Caco-2 (cell line): ENCODE measurements at regions not wholly inside any gene's neighbourhood (a gene's known extent, or its start where the extent isn't known, plus 50 kb on each side); places are given as distances from the start of the nearest gene placed in this dataset.
"Not testable (repeated sequence)": the region's sequence is repeated elsewhere in the genome, so short reads cannot be mapped to it uniquely, and the experiment has no call there.

ENCODE experiments used
- BruUV-seq: library from RNA; stranded (reverse); fragments of 400-500 nt; replicated peaks from 2 replicates; lab custom pipeline; 2021; lab: Mats Ljungman, UMichigan
- CTCF ChIA-PET: fragments of 300-600 bp; sonication (Branson Sonifier 250); formaldehyde crosslinking; loops from one replicate; lab custom pipeline; 2022; ENCODE audit warnings: antibody characterized with exemption; lab: Charles Lee
- POLR2A ChIA-PET: fragments of 300-600 bp; sonication (Branson Sonifier 250); formaldehyde crosslinking; loops from one replicate; lab custom pipeline; 2022; ENCODE audit warnings: antibody characterized with exemption; lab: Charles Lee
- DNase-seq, 2 experiments: peaks; one replicate each; pipeline versions ENCODE4 v3.0.0 to v3.0.0-alpha.2; 2020 to 2022
- H3K27me3 ChIP-seq: replicated peaks from 2 replicates; pipeline ENCODE4 v1.6.0; 2011; ENCODE audit warnings: low read length; ENCODE audit not compliant: control insufficient read depth, insufficient read depth
- H3K36me3 ChIP-seq: 2 replicates; pipeline ENCODE4 v1.5.1; 2011; ENCODE audit warnings: low read length; ENCODE audit not compliant: control insufficient read depth, insufficient read depth
- H3K4me1 ChIP-seq: fragments of 250-450 bp; sonication (Bioruptor Pico); 2 replicates; pipeline ENCODE4 v1.5.1; 2020; ENCODE audit warnings: mild to moderate bottlenecking
- H3K4me3 ChIP-seq: 2 replicates; pipeline ENCODE4 v1.5.1; 2011; ENCODE audit warnings: low read depth, mild to moderate bottlenecking, control low read depth, low read length
- H3K9me3 ChIP-seq: fragments of 250-450 bp; sonication (Bioruptor Pico); 2 replicates; pipeline ENCODE4 v1.5.1; 2020; ENCODE audit warnings: mild to moderate bottlenecking, moderate library complexity
- H3K27ac Mint-ChIP-seq: one replicate; pipeline ENCODE4 v1.8.0; 2022; ENCODE audit warnings: mixed read lengths; ENCODE audit not compliant: unreplicated experiment
- H3K27me3 Mint-ChIP-seq: one replicate; pipeline ENCODE4 v1.8.0; 2022; ENCODE audit warnings: mixed read lengths; ENCODE audit not compliant: insufficient read depth, unreplicated experiment
- H3K36me3 Mint-ChIP-seq: one replicate; pipeline ENCODE4 v1.8.0; 2022; ENCODE audit warnings: mild to moderate bottlenecking, mixed read lengths; ENCODE audit not compliant: insufficient read depth, unreplicated experiment
- H3K4me1 Mint-ChIP-seq: one replicate; pipeline ENCODE4 v1.8.0; 2022; ENCODE audit warnings: low read depth, mixed read lengths; ENCODE audit not compliant: unreplicated experiment
- H3K4me3 Mint-ChIP-seq: one replicate; pipeline ENCODE4 v1.8.0; 2022; ENCODE audit warnings: mild to moderate bottlenecking, moderate library complexity, mixed read lengths; ENCODE audit not compliant: unreplicated experiment
- H3K9me3 Mint-ChIP-seq: one replicate; pipeline ENCODE4 v1.8.0; 2022; ENCODE audit warnings: mixed read lengths; ENCODE audit not compliant: unreplicated experiment
- intact Hi-C: fragments of 100-400 bp; cut with micrococcal nuclease; formaldehyde crosslinking; loops from one replicate; pipeline ENCODE4 v1.10.0; 2022; ENCODE audit not compliant: unreplicated experiment

DNA sequence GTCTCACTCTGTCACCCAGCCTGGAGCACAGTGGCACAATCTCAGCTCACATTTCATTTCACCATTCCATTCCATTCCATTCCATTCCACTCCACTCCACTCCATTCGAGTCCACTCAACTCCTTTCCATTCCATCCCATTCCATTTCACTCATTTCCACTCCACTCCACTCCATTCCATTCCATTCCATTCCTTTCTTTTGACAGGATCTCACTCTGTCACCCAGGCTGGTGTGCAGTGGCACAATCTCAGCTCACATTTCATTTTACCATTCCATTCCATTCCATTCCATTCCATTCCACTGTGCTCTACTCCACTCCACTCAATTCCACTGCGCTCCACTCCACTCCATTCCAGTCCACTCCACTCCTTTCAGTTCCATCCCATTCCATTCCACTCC lies 639.6 kb downstream of the TP53TG3F start:
- H3K27me3 ChIP-seq, POLR2A ChIA-PET, intact Hi-C loops, H3K27ac Mint-ChIP-seq, CTCF ChIA-PET, H3K36me3 ChIP-seq, DNase-seq, H3K4me1 ChIP-seq, H3K9me3 ChIP-seq, H3K36me3 Mint-ChIP-seq, H3K4me3 Mint-ChIP-seq, BruUV-seq, H3K4me3 ChIP-seq, H3K4me1 Mint-ChIP-seq, H3K27me3 Mint-ChIP-seq: not testable (repeated sequence)
- peaks cover 44% of the 10 kb centered on the region for H3K9me3 Mint-ChIP-seq
